Large intestine (tissue), 3 donors: ENCODE measurements at regions not wholly inside any gene's neighbourhood (a gene's known extent, or its start where the extent isn't known, plus 50 kb on each side); places are given as distances from the start of the nearest gene placed in this dataset.

Experiments used
- DNase-seq, 2 donors: peaks; one replicate each; pipeline versions ENCODE4 v3.0.0 to v3.0.0-alpha.2; 2013
- H3K27ac ChIP-seq: one replicate; pipeline ENCODE4 v1.5.1; 2013; ENCODE audit warnings: low read length
- H3K27me3 ChIP-seq: 2 replicates; pipeline ENCODE4 v1.6.1; 2013; ENCODE audit warnings: low read length; ENCODE audit not compliant: control insufficient read depth, insufficient read depth
- H3K36me3 ChIP-seq: 2 replicates; pipeline ENCODE4 v1.6.1; 2013; ENCODE audit warnings: low read length; ENCODE audit not compliant: control insufficient read depth, insufficient read depth
- H3K4me1 ChIP-seq: one replicate; pipeline ENCODE4 v1.6.1; 2013; ENCODE audit warnings: low read length; ENCODE audit not compliant: control insufficient read depth, insufficient read depth
- H3K4me3 ChIP-seq: one replicate; pipeline ENCODE4 v1.5.1; 2013; ENCODE audit warnings: low read length
- H3K9me3 ChIP-seq: one replicate; pipeline ENCODE4 v1.6.1; 2013; ENCODE audit warnings: mild to moderate bottlenecking, low read depth, low read length, moderate library complexity; ENCODE audit not compliant: control insufficient read depth
- WGBS: methylation state at CpG from one replicate; pipeline ENCODE4 v1.1.5; 2013; ENCODE audit warnings: low lambda C conversion rate; ENCODE audit not compliant: insufficient coverage; 5-methylcytosine and 5-hydroxymethylcytosine counted together

DNA sequence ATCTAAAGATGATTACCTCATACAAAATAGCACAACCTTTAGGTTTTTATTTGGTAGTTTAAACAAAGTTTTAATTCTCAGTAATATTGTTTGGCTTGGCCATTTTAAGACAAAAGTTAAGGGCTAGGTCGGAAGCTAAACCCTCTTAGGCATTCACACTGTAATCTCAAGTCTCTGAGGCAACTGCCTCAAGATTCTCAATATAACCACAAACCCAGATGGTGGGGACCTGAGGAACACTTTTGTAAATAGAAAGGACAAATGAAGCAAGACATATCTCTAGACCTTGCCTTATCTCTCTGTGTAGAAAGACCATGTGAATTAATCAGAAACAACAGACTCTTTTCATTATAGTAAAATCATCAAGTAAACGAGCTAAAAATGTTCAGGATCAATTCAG, 500.2 kb upstream of the CDH6 start:
- H3K4me1 ChIP-seq: no peaks in the 10 kb centered on the region
- no peak for DNase-seq
- WGBS: 100% methylated on average over 1 of the region's 2 CpGs
- no peak overlapping the region for H3K4me3 ChIP-seq
- H3K27ac ChIP-seq: no peak overlapping the region
- H3K36me3 ChIP-seq: no peaks in the 10 kb centered on the region
- no peaks in the 10 kb centered on the region for H3K27me3 ChIP-seq
- peaks cover 2% of the 10 kb centered on the region for H3K9me3 ChIP-seq

DNA sequence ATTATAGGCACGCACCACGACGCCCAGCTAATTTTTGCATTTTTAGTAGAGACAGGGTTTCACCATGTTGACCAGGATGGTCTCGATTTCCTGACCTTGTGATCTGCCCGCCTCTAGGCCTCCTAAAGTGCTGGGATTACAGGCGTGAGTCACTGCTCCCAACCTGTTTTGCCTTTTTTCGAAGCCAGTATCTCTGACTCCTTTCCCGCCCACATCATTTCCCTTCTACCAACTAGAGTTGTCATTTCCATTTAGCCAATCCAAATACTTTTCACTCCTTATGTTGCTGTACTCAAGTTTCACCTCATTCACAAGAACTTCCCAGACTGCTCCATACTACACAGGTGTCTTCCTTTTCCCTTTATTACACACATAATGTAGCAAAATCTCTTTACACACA, 502.6 kb upstream of the CDH6 start:
- H3K36me3 ChIP-seq: no peaks in the 10 kb centered on the region
- peaks cover 2% of the 10 kb centered on the region for H3K9me3 ChIP-seq
- H3K4me1 ChIP-seq: no peaks in the 10 kb centered on the region
- no peaks in the 10 kb centered on the region for H3K27me3 ChIP-seq
- DNase-seq: no peak
- 88% methylated on average over 1 of the region's 8 CpGs for WGBS
- no peak overlapping the region for H3K27ac ChIP-seq
- no peak overlapping the region for H3K4me3 ChIP-seq

DNA sequence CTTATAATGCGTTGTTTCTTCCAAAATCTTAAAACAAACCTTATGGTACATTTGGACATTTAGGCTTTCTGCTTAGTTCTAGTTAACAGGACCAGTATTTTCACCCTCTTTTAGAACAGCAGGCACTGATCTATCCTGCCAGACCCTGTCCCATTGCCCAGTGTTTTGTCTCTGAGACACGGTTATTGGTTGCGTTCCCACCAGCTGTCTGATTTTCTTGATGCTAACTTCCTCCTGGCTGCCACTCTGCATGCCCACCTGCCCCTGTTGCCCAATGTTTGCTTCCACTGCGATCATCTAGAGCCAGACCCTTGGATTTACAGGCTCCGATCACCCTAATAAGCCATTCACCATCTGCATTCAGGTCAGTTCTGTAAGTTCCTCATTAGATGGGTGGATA, 506.0 kb upstream of the CDH6 start:
- Histone ChIP-seq H3K4me3 (no peak overlapping the region), H3K27me3 (no peaks in the 10 kb centered on the region), H3K36me3 (no peaks in the 10 kb centered on the region), H3K9me3 (no peaks in the 10 kb centered on the region), H3K4me1 (no peaks in the 10 kb centered on the region), H3K27ac (no peak overlapping the region)
- no CpG with 5 or more reads among the region's 5 CpGs for WGBS
- DNase-seq: no peak

DNA sequence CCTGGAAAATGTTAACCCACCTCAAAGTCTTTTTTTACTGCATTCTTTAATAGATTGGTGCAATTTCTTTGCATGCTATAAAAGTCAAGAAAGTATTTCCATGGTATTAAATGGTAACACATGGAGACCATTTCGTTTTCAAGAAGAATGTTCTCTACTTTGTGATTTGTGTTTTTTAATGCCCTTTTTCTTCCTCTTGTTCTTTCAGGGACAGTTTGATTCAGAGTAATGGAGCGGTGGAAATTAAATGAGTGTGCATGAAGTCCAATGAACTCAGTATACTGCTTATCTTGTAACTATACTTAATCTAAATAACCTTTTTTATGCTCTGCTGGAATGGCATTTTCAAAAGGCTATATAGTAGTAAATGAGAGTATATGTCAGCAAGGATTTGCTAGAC, 507.0 kb upstream of the CDH6 start:
- H3K27me3 ChIP-seq: no peaks in the 10 kb centered on the region
- DNase-seq: no peak
- no peak overlapping the region for H3K4me3 ChIP-seq
- H3K27ac ChIP-seq: no peak overlapping the region
- H3K9me3 ChIP-seq: no peaks in the 10 kb centered on the region
- no peaks in the 10 kb centered on the region for H3K36me3 ChIP-seq
- WGBS: 86% methylated on average over 1 of the region's 2 CpGs
- no peaks in the 10 kb centered on the region for H3K4me1 ChIP-seq

DNA sequence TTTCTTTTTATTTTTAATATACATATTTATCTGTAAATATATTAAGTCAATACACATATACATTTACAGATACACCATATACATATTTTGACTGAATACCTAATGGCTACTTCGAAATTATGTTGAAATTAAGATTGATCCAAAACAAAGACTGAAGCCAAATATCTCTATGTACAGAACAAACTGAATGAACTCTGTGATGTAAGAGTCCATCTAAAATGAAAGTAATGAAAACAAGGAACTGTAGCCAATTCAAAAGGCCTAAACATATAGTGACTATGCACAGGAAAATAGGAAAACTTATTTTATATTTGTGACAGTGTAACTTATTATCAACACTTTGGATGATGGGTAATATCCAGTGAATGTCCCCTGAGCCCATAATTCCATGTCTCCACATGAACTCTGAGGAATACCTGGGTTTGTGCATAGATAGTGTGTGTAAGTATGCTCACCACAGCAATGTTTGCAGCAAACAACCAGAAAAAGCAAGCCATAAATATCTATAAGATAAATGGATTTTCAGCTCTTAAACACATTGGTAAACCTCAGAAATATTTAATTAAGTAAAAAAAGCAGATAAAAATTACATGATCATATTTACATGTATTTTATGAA, 517.2 kb upstream of the CDH6 start:
- Histone ChIP-seq H3K4me1 (no peaks in the 10 kb centered on the region), H3K27ac (no peak overlapping the region), H3K4me3 (no peak overlapping the region), H3K9me3 (peaks cover 4% of the 10 kb centered on the region), H3K27me3 (no peaks in the 10 kb centered on the region), H3K36me3 (no peaks in the 10 kb centered on the region)
- no peak for DNase-seq
- WGBS: 100% methylated on average over 1 of the region's 1 CpG

DNA sequence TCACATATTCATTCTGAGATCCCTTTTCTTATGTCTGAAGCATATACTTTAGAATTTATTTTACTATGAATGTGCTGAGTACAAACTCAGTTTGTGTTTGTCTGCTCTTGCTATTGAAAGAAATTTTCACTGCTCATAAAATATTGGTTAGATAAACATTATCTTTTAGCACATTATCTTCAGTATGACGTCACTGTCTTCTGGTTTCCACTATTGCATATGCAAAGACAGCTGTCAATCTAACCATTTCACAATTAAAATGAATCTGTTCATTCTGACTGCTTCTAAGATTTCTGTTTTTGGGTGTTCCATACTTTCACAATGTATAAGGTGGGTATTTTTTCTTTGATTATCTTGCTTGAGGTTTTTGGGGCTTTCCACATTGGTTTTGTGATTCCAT, 526.2 kb upstream of the CDH6 start:
- DNase-seq: no peak
- no peaks in the 10 kb centered on the region for H3K27me3 ChIP-seq
- H3K9me3 ChIP-seq: no peaks in the 10 kb centered on the region
- H3K4me1 ChIP-seq: no peaks in the 10 kb centered on the region
- no peaks in the 10 kb centered on the region for H3K36me3 ChIP-seq
- 43% methylated on average over 1 of the region's 1 CpG for WGBS
- H3K27ac ChIP-seq: no peak overlapping the region
- no peak overlapping the region for H3K4me3 ChIP-seq

DNA sequence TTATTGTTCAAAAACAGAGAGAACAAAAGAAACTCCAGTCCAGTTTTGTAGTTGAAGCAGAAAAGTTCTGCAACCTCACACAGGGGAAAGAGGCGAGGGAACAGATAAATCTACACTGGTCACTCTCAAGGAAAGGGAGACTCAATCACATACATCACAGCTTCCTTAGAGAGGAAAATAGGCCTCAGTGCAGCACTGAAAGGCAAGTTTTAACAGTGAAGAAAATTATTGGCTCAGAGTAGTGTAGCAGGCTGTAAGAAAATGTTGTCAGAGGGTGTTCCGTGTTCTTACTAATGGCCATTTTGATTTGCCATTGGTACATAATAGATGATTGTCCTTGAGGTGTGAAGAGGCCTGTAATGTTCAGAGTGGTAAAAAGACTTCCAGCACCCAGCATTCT, 530.0 kb upstream of the CDH6 start:
- WGBS: 100% methylated on average over 1 of the region's 2 CpGs

DNA sequence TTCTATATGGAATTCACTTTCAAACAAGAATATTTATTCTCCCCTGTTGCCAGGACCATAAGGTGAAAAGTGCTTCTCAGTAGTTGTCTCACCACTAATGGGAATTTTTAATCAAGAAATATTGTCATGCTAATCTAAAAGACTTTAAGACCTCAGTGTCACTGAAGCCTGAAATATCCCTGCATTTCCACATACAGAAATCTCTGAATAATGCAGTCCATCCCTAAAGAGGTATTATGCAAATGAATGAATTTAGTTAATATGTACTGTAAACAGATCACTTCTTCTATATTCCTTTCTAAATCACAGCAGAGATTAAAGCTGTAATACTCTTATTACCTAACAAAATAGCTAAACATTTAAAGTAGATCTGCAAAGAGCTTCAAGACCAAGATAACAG, 531.1 kb upstream of the CDH6 start:
- H3K27me3 ChIP-seq: no peaks in the 10 kb centered on the region
- no peaks in the 10 kb centered on the region for H3K4me1 ChIP-seq
- no peaks in the 10 kb centered on the region for H3K9me3 ChIP-seq
- H3K4me3 ChIP-seq: no peak overlapping the region
- no peak for DNase-seq
- H3K27ac ChIP-seq: no peak overlapping the region
- H3K36me3 ChIP-seq: no peaks in the 10 kb centered on the region

More for the DNA sequence above, 530.0 kb upstream of the CDH6 start:
- H3K4me3 ChIP-seq: no peak overlapping the region
- H3K36me3 ChIP-seq: no peaks in the 10 kb centered on the region
- no peak overlapping the region for H3K27ac ChIP-seq
- no peaks in the 10 kb centered on the region for H3K27me3 ChIP-seq
- no peaks in the 10 kb centered on the region for H3K9me3 ChIP-seq
- DNase-seq: no peak
- H3K4me1 ChIP-seq: no peaks in the 10 kb centered on the region

DNA sequence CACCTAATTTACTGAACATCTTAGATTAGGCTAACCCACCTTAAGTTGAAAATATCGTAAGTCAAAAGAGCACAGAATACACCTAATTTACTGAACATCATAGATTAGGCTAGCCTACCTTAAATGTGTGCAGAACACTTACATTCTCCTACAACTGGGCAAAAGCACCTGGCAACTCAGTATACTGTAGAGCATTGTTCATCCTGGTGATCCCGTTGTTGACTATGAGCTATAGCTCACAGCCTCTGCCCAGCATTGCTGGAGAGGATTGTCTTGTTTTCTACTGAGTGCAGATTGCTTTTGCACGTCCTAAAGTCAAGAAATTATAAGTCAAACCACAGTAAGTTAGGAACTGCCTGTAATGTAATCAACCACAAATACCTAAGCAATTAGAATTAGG, 531.8 kb upstream of the CDH6 start:
- 100% methylated on average over 1 of the region's 3 CpGs for WGBS
- no peak overlapping the region for H3K4me3 ChIP-seq
- no peak for DNase-seq
- H3K36me3 ChIP-seq: no peaks in the 10 kb centered on the region
- H3K27me3 ChIP-seq: no peaks in the 10 kb centered on the region
- H3K27ac ChIP-seq: no peak overlapping the region
- H3K4me1 ChIP-seq: no peaks in the 10 kb centered on the region
- no peaks in the 10 kb centered on the region for H3K9me3 ChIP-seq

DNA sequence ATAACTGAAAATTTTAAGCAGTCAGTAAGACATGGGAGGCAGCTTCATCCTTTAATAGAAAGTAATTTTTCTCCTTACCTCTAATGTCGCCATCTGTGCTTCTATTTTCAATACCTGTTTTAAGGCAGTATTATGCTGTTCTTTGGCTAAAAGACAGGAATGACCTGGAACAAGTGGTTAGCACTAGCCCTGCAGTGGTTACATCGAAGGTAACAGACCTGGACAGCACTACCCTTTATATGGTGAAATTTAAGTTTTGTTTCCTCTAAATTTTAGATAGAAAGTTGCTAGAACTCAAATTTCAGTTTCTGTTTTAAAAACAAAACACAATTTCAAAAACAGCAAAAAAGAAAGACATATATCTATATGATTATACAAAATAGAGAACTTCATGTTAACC, 534.1 kb upstream of the CDH6 start:
- Histone ChIP-seq H3K4me1 (no peaks in the 10 kb centered on the region), H3K36me3 (no peaks in the 10 kb centered on the region), H3K27me3 (no peaks in the 10 kb centered on the region), H3K9me3 (no peaks in the 10 kb centered on the region), H3K27ac (no peak overlapping the region), H3K4me3 (no peak overlapping the region)
- 83% methylated on average over 1 of the region's 2 CpGs for WGBS
- DNase-seq: no peak

DNA sequence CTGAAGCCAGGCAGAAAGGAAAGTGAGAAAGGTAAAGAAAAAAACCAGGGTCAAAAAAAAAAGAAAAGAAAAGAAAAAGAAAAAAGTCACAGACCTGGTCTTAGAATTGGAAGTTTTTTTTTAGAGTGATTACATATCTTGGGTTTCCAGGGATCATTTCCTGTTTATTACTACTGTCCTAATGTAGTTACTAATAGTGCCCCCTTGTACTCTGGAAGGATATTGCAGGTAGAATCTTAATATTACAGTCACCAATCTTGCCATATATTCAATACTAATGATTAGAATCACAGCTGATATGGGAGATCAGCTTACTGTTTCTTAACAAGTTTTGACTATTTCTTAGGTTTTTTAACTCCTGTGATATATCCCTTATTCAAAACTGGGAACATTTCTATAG, 543.2 kb upstream of the CDH6 start:
- Histone ChIP-seq H3K4me3 (no peak overlapping the region), H3K27ac (no peak overlapping the region), H3K36me3 (no peaks in the 10 kb centered on the region), H3K9me3 (no peaks in the 10 kb centered on the region), H3K4me1 (no peaks in the 10 kb centered on the region), H3K27me3 (no peaks in the 10 kb centered on the region)
- no peak for DNase-seq
